PC-3 (cell line): ENCODE measurements at regions not wholly inside any gene's neighbourhood (a gene's known extent, or its start where the extent isn't known, plus 50 kb on each side); places are given as distances from the start of the nearest gene placed in this dataset.
"Not testable (repeated sequence)": the region's sequence is repeated elsewhere in the genome, so short reads cannot be mapped to it uniquely, and the experiment has no call there.

Experiments
- ATAC-seq: fragments of 200-7000 bp; cut with Tn5 transposase; 2 replicates; pipeline ENCODE4 v1.9.1; 2020; ENCODE audit warnings: mild to moderate bottlenecking, moderate library complexity
- BruUV-seq: library from RNA; stranded (reverse); fragments of 400-500 nt; replicated peaks from 2 replicates; lab custom pipeline; 2021; lab: Mats Ljungman, UMichigan
- CTCF ChIA-PET: fragments of 300-600 bp; sonication (Branson Sonifier 250); formaldehyde crosslinking; loops from one replicate; lab custom pipeline; 2022; ENCODE audit warnings: antibody characterized with exemption; lab: Charles Lee
- POLR2A ChIA-PET: fragments of 300-600 bp; sonication (Branson Sonifier 250); formaldehyde crosslinking; loops from one replicate; lab custom pipeline; 2022; ENCODE audit warnings: antibody characterized with exemption; ENCODE audit not compliant: unreplicated experiment; lab: Charles Lee
- DNase-seq: peaks from one replicate; pipeline ENCODE4 v3.0.0-alpha.2; 2015
- H2AFZ ChIP-seq: fragments of 300-600 bp; sonication (generic); 2 replicates; pipeline ENCODE4 v1.6.0; 2016; ENCODE audit warnings: antibody characterized with exemption, low read length
- H3F3A ChIP-seq: fragments of 300-600 bp; sonication (generic); one replicate; pipeline ENCODE4 v1.6.0; 2017; ENCODE audit warnings: antibody characterized with exemption, low read length, control low read depth, mild to moderate bottlenecking; ENCODE audit not compliant: unreplicated experiment
- H3K27ac ChIP-seq: fragments of 300-600 bp; sonication (generic); 2 replicates; pipeline ENCODE4 v1.5.1; 2016; ENCODE audit warnings: mild to moderate bottlenecking, low read length
- H3K27me3 ChIP-seq: fragments of 300-600 bp; sonication (generic); 2 replicates; pipeline ENCODE4 v1.6.1; 2016; ENCODE audit warnings: low read length, mixed read lengths
- H3K36me3 ChIP-seq: fragments of 300-600 bp; sonication (generic); 2 replicates; pipeline ENCODE4 v1.6.1; 2016; ENCODE audit warnings: low read depth, mixed run types, low read length, mixed read lengths
- H3K4me1 ChIP-seq: fragments of 300-600 bp; sonication (generic); 2 replicates; pipeline ENCODE4 v1.5.1; 2016; ENCODE audit warnings: low read length; ENCODE audit not compliant: insufficient read depth
- H3K4me2 ChIP-seq: fragments of 300-600 bp; sonication (generic); 2 replicates; pipeline ENCODE4 v1.6.0; 2016; ENCODE audit warnings: low read length
- H3K4me3 ChIP-seq: fragments of 300-600 bp; sonication (generic); 2 replicates; pipeline ENCODE4 v1.5.1; 2016; ENCODE audit warnings: mild to moderate bottlenecking, low read length, mixed read lengths
- H3K79me2 ChIP-seq: fragments of 300-600 bp; sonication (generic); 2 replicates; pipeline ENCODE4 v1.6.1; 2017; ENCODE audit warnings: low read length, mixed read lengths
- H3K9ac ChIP-seq: fragments of 300-600 bp; sonication (generic); 2 replicates; pipeline ENCODE4 v1.6.0; 2016; ENCODE audit warnings: mild to moderate bottlenecking, low read length
- H3K9me2 ChIP-seq: fragments of 300-600 bp; sonication (generic); replicated peaks from 2 replicates; pipeline ENCODE4 v1.6.1; 2016; ENCODE audit warnings: mixed run types, low read length, mixed read lengths
- H3K9me3 ChIP-seq: fragments of 300-600 bp; sonication (generic); 2 replicates; pipeline ENCODE4 v1.6.1; 2016; ENCODE audit warnings: low read length, mixed read lengths
- H4K20me1 ChIP-seq: fragments of 300-600 bp; sonication (generic); 2 replicates; pipeline ENCODE4 v1.6.1; 2016; ENCODE audit warnings: low read length, mixed read lengths
- EZH2 ChIP-seq: fragments of 300-600 bp; sonication (generic); IDR thresholded peaks from one replicate; pipeline ENCODE4 v1.6.1; 2017; ENCODE audit warnings: antibody characterized with exemption, mild to moderate bottlenecking, low read length; ENCODE audit not compliant: unreplicated experiment
- EZH2phosphoT487 ChIP-seq: fragments of 300-600 bp; sonication (generic); IDR thresholded peaks from 2 replicates; pipeline ENCODE4 v1.6.1; 2018; ENCODE audit warnings: mild to moderate bottlenecking, antibody characterized with exemption, low read length, borderline replicate concordance
- intact Hi-C: fragments of 100-400 bp; cut with micrococcal nuclease; formaldehyde crosslinking; loops from 2 replicates; pipeline ENCODE4 v1.9.0; 2023
- TF ChIP-seq, protein P1 (sequence below): fragments of 300-600 bp; sonication (generic); conservative IDR thresholded peaks from 2 replicates; pipeline ENCODE4 v1.5.1; 2017; ENCODE audit warnings: antibody characterized with exemption, low read depth, mild to moderate bottlenecking, low read length

DNA sequence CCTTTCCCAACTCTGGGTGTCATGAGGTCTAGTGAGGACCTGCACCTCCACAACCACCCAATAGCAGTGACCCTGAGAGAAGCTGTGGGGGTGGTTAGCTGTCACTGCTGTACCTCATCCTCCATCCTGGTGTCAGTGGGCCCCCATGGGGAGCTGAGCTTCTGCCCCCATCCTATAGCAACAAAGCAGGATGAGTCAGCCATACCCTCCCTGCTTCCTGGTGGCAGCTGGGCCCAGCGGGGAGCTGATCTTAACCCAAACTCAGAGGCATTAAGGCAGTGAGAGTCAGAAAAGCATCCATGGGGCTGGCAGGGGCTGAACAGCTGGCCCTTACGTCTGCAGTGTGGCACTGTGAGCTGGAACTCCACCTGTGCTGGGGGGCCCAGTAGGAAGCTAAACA is 247.8 kb upstream of the HDAC4 start:
- Histone ChIP-seq H3K27me3 (peaks cover 33% of the 10 kb centered on the region), H3K79me2 (no peaks in the 10 kb centered on the region)
- intact Hi-C loops: no loop called here

DNA sequence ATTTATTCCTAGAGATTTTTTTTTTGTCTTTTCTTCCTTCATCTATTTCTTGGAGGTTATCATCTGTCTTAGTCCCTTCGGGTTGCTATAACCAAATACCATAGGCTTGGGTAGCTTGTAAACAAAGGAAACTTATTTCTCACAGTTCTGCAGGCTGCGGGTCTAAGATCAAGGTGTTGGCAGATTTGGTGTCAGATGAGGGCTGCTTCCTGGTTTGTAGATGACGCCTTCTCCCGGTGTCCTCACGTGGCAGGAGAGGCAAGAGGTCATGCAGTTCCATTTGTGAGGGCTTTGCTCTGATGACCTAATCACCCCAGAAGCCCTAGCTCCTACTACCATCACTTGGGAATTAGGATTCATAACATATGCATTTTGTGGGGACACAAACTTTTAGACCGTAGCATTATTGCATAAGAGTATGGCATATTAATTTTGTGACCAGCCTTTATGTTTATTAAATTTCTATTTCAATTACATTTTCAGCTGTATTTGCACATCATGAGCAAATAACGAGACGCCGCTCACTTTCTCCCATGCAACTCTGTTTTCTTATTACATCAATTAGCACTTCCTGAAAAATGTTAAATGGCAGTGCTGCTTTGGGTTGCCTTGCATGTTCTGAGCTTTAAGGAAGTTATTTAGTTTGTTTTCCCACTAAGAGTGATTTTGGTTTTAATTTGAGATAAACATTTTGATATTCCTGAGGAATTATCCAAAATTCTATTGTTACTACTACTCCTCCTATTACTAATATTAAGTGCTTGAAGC is 246.4 kb upstream of the HDAC4 start:
- intact Hi-C loops: no loop called here
- ChIA-PET CTCF (no interaction called here), POLR2A (no interaction called here)
- H3K27ac ChIP-seq: no peak overlapping the region
- H3K36me3 ChIP-seq: no peaks in the 10 kb centered on the region
- H3K4me1 ChIP-seq: no peaks in the 10 kb centered on the region
- H3K9me2 ChIP-seq: no peaks in the 10 kb centered on the region
- TF ChIP-seq EZH2 (no peak), EZH2phosphoT487 (no peak)
- TF ChIP-seq, protein P1, sequence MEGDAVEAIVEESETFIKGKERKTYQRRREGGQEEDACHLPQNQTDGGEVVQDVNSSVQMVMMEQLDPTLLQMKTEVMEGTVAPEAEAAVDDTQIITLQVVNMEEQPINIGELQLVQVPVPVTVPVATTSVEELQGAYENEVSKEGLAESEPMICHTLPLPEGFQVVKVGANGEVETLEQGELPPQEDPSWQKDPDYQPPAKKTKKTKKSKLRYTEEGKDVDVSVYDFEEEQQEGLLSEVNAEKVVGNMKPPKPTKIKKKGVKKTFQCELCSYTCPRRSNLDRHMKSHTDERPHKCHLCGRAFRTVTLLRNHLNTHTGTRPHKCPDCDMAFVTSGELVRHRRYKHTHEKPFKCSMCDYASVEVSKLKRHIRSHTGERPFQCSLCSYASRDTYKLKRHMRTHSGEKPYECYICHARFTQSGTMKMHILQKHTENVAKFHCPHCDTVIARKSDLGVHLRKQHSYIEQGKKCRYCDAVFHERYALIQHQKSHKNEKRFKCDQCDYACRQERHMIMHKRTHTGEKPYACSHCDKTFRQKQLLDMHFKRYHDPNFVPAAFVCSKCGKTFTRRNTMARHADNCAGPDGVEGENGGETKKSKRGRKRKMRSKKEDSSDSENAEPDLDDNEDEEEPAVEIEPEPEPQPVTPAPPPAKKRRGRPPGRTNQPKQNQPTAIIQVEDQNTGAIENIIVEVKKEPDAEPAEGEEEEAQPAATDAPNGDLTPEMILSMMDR: no peak
- no peak for DNase-seq
- H3K4me3 ChIP-seq: no peak overlapping the region
- peaks cover 33% of the 10 kb centered on the region for H3K27me3 ChIP-seq
- no peaks in the 10 kb centered on the region for H3K79me2 ChIP-seq
- no peaks in the 10 kb centered on the region for H3F3A ChIP-seq
- no peak overlapping the region for H2AFZ ChIP-seq
- no peaks in the 10 kb centered on the region for H3K9me3 ChIP-seq
- ATAC-seq: no peak
- no peak overlapping the region for H3K9ac ChIP-seq
- no peaks in the 10 kb centered on the region for H4K20me1 ChIP-seq
- no peak overlapping the region for H3K4me2 ChIP-seq
- BruUV-seq: no TSS peak

More for the DNA sequence above, 247.8 kb upstream of the HDAC4 start:
- Histone ChIP-seq H3K27ac (no peak overlapping the region), H3K36me3 (no peaks in the 10 kb centered on the region), H3F3A (no peaks in the 10 kb centered on the region), H3K4me3 (no peak overlapping the region), H3K9me3 (no peaks in the 10 kb centered on the region), H3K4me1 (no peaks in the 10 kb centered on the region), H3K4me2 (no peak overlapping the region), H3K9ac (no peak overlapping the region), H4K20me1 (no peaks in the 10 kb centered on the region), H3K9me2 (no peaks in the 10 kb centered on the region), H2AFZ (no peak overlapping the region)
- TF ChIP-seq EZH2phosphoT487: no peak
- TF ChIP-seq EZH2: no peak
- TF ChIP-seq, protein P1: no peak
- no peak for ATAC-seq
- BruUV-seq: no TSS peak
- no peak for DNase-seq
- ChIA-PET CTCF (no interaction called here), POLR2A (interaction anchor here (0.5 kb wide), 1 partner anchor 43 kb away, joined by 10 read pairs; no protein-coding TSS in a partner anchor)

DNA sequence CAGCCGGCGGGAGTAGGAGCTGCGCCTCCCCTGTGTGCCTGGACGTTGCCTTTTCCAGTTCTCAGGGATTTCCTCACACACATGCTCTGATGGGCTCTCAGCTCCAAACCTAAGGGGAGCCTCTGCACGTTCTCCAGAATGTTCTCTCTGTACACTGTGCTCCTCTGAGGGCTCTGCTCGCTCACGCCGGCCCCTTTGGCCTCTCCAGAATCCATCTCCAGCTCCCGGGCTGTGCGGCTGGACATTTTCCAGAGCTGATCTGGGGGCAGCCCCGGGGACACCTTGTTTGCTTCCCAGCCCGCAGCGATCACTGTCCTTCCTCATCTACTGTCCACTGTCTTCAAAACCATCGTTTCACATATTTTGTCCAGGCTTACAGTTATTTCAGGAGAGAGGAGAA is 245.4 kb upstream of the HDAC4 start:
- no TSS peak for BruUV-seq
- ATAC-seq (no peak), DNase-seq (no peak)
- intact Hi-C loops: no loop called here
- peaks cover 27% of the 10 kb centered on the region for H3K27me3 ChIP-seq
- H2AFZ ChIP-seq: no peak overlapping the region
- H3K79me2 ChIP-seq: no peaks in the 10 kb centered on the region
- H3K4me2 ChIP-seq: no peak overlapping the region
- H3K9me2 ChIP-seq: no peaks in the 10 kb centered on the region
- TF ChIP-seq EZH2: no peak
- TF ChIP-seq, protein P1: no peak
- TF ChIP-seq EZH2phosphoT487: no peak
- H3K9me3 ChIP-seq: no peaks in the 10 kb centered on the region
- no peaks in the 10 kb centered on the region for H3F3A ChIP-seq
- POLR2A ChIA-PET: no interaction called here
- CTCF ChIA-PET: no interaction called here
- H3K9ac ChIP-seq: no peak overlapping the region
- H3K4me3 ChIP-seq: no peak overlapping the region
- H4K20me1 ChIP-seq: no peaks in the 10 kb centered on the region
- H3K27ac ChIP-seq: no peak overlapping the region
- no peaks in the 10 kb centered on the region for H3K4me1 ChIP-seq
- H3K36me3 ChIP-seq: no peaks in the 10 kb centered on the region

DNA sequence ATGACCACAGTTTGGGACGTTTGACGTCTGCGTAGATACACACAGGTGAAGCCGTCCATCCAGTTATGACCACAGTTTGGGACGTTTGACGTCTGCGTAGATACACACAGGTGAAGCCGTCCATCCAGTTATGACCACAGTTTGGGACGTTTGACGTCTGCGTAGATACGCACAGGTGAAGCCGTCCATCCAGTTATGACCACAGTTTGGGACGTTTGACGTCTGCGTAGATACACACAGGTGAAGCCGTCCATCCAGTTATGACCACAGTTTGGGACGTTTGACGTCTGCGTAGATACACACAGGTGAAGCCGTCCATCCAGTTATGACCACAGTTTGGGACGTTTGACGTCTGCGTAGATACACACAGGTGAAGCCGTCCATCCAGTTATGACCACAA is 243.8 kb upstream of the HDAC4 start:
- H2AFZ ChIP-seq, H3K27ac ChIP-seq, H3K9me3 ChIP-seq, H3K4me1 ChIP-seq, ATAC-seq, H4K20me1 ChIP-seq, H3K9ac ChIP-seq, H3F3A ChIP-seq, H3K79me2 ChIP-seq, BruUV-seq, H3K36me3 ChIP-seq, CTCF ChIA-PET, DNase-seq, intact Hi-C loops, H3K4me3 ChIP-seq, H3K4me2 ChIP-seq, POLR2A ChIA-PET, H3K9me2 ChIP-seq: not testable (repeated sequence)
- H3K27me3 ChIP-seq: peaks cover 33% of the 10 kb centered on the region
